Epithelial cell of prostate (primary cell): ENCODE measurements at regions not wholly inside any gene's neighbourhood (a gene's known extent, or its start where the extent isn't known, plus 50 kb on each side); places are given as distances from the start of the nearest gene placed in this dataset.

Experiments used
- DNase-seq: peaks from one replicate; pipeline ENCODE4 v3.0.0-alpha.2; 2011; ENCODE audit warnings: low read depth, low spot score
- H3K27ac ChIP-seq: fragments of 450-650 bp; 2 replicates; pipeline ENCODE4 v1.5.1; 2017; ENCODE audit warnings: mild to moderate bottlenecking

GRCh38 chr2:21420553-21421335, 297.0 kb downstream of the TDRD15 start:
- no peak for DNase-seq
- H3K27ac ChIP-seq, result no peak overlapping the region

- no peak overlapping the region for H3K27ac ChIP-seq
- no peak for DNase-seq
Observed at GRCh38 chr2:21422050-21422449, 298.3 kb downstream of the TDRD15 start.

- no peak overlapping the region for H3K27ac ChIP-seq
- DNase-seq, result no peak
Observed at GRCh38 chr2:21422724-21423522, 299.2 kb downstream of the TDRD15 start.

GRCh38 chr2:21423854-21424253, 300.1 kb downstream of the TDRD15 start:
- no peak overlapping the region for H3K27ac ChIP-seq
- no peak for DNase-seq

- no peak overlapping the region for H3K27ac ChIP-seq
- DNase-seq, result no peak
Observed at GRCh38 chr2:21424375-21424774, 300.6 kb downstream of the TDRD15 start.

- no peak for DNase-seq
- no peak overlapping the region for H3K27ac ChIP-seq
Observed at GRCh38 chr2:21427606-21428005, 303.8 kb downstream of the TDRD15 start.

- DNase-seq, result no peak
- H3K27ac ChIP-seq, result no peak overlapping the region
Observed at GRCh38 chr2:21428754-21429153, 305.0 kb downstream of the TDRD15 start.

- no peak overlapping the region for H3K27ac ChIP-seq
- DNase-seq, result no peak
Observed at GRCh38 chr2:21429747-21430146, 306.0 kb downstream of the TDRD15 start.

- no peak overlapping the region for H3K27ac ChIP-seq
- no peak for DNase-seq
Observed at GRCh38 chr2:21431078-21431477, 307.3 kb downstream of the TDRD15 start.

GRCh38 chr2:21438949-21439348, 315.2 kb downstream of the TDRD15 start:
- no peak for DNase-seq
- no peak overlapping the region for H3K27ac ChIP-seq

- no peak overlapping the region for H3K27ac ChIP-seq
- DNase-seq, result no peak
Observed at GRCh38 chr2:21441442-21441841, 317.7 kb downstream of the TDRD15 start.

- no peak for DNase-seq
- H3K27ac ChIP-seq, result no peak overlapping the region
Observed at GRCh38 chr2:21443494-21444105, 319.8 kb downstream of the TDRD15 start.

GRCh38 chr2:21449881-21450280, 326.1 kb downstream of the TDRD15 start:
- DNase-seq, result no peak
- no peak overlapping the region for H3K27ac ChIP-seq

GRCh38 chr2:21451403-21451802, 327.6 kb downstream of the TDRD15 start:
- peak; percentile 3 for DNase-seq
- peak overlapping the region; percentile 87 for H3K27ac ChIP-seq

GRCh38 chr2:21452263-21452662, 328.5 kb downstream of the TDRD15 start:
- peak overlapping the region; percentile 87 for H3K27ac ChIP-seq
- no peak for DNase-seq

- peak overlapping the region; percentile 87 for H3K27ac ChIP-seq
- DNase-seq, result no peak
Observed at GRCh38 chr2:21452678-21453077, 328.9 kb downstream of the TDRD15 start.

- H3K27ac ChIP-seq, result no peak overlapping the region
- DNase-seq, result no peak
Observed at GRCh38 chr2:21453723-21454450, 330.1 kb downstream of the TDRD15 start.

GRCh38 chr2:21454839-21455238, 331.1 kb downstream of the TDRD15 start:
- DNase-seq, result no peak

GRCh38 chr2:21461754-21462240, 338.0 kb downstream of the TDRD15 start:
- DNase-seq, result no peak
- H3K27ac ChIP-seq, result no peak overlapping the region

More at GRCh38 chr2:21454839-21455238, 331.1 kb downstream of the TDRD15 start:
- H3K27ac ChIP-seq, result no peak overlapping the region

- DNase-seq, result no peak
- H3K27ac ChIP-seq, result no peak overlapping the region
Observed at GRCh38 chr2:21466341-21466927, 342.7 kb downstream of the TDRD15 start.
